HTR-8/SVneo (cell line): ENCODE measurements at regions not wholly inside any gene's neighbourhood (a gene's known extent, or its start where the extent isn't known, plus 50 kb on each side); places are given as distances from the start of the nearest gene placed in this dataset.
"Not testable (repeated sequence)": the region's sequence is repeated elsewhere in the genome, so short reads cannot be mapped to it uniquely, and the experiment has no call there.

Experiments used
- DNase-seq: peaks from one replicate; pipeline ENCODE4 v3.0.0; 2011; ENCODE audit warnings: low spot score, mixed read lengths; ENCODE audit not compliant: insufficient read length
- FAIRE-seq: peaks from 2 replicates; lab custom pipeline; 2011; peaks lifted over from hg19 to GRCh38; lab: Jason Lieb, UNC

- not testable (repeated sequence) for DNase-seq, FAIRE-seq
Measured at GRCh38 chr16:51831034-51831433, 680.0 kb upstream of the SALL1 start.

GRCh38 chr16:51825779-51826178 lies 674.7 kb upstream of the SALL1 start:
- FAIRE-seq (no peak), DNase-seq (no peak)

GRCh38 chr16:51822471-51822870 lies 671.4 kb upstream of the SALL1 start:
- FAIRE-seq (no peak), DNase-seq (no peak)

- FAIRE-seq: no peak
- no peak for DNase-seq
Measured at GRCh38 chr16:51821527-51821926, 670.5 kb upstream of the SALL1 start.

GRCh38 chr16:51820176-51820575 lies 669.1 kb upstream of the SALL1 start:
- FAIRE-seq: no peak
- DNase-seq: no peak

- DNase-seq (peak; percentile 14), FAIRE-seq (no peak)
Measured at GRCh38 chr16:51818342-51818944, 667.4 kb upstream of the SALL1 start.

- FAIRE-seq (no peak), DNase-seq (no peak)
Measured at GRCh38 chr16:51816929-51817328, 665.9 kb upstream of the SALL1 start.

GRCh38 chr16:51815523-51815922 lies 664.5 kb upstream of the SALL1 start:
- FAIRE-seq (no peak), DNase-seq (no peak)

GRCh38 chr16:51814617-51815016 lies 663.5 kb upstream of the SALL1 start:
- FAIRE-seq (no peak), DNase-seq (no peak)

GRCh38 chr16:51813609-51814008 lies 662.5 kb upstream of the SALL1 start:
- FAIRE-seq (no peak), DNase-seq (no peak)

GRCh38 chr16:51812945-51813344 lies 661.9 kb upstream of the SALL1 start:
- DNase-seq (no peak), FAIRE-seq (no peak)

- DNase-seq (no peak), FAIRE-seq (no peak)
Measured at GRCh38 chr16:51807551-51807950, 656.5 kb upstream of the SALL1 start.

- DNase-seq: no peak
- FAIRE-seq: no peak
Measured at GRCh38 chr16:51801635-51802034, 650.6 kb upstream of the SALL1 start.

GRCh38 chr16:51797669-51798259 lies 646.7 kb upstream of the SALL1 start:
- no peak for FAIRE-seq
- no peak for DNase-seq

GRCh38 chr16:51779240-51779639 lies 628.2 kb upstream of the SALL1 start:
- DNase-seq: no peak
- FAIRE-seq: no peak

- DNase-seq (no peak), FAIRE-seq (no peak)
Measured at GRCh38 chr16:51773071-51773890, 622.2 kb upstream of the SALL1 start.

GRCh38 chr16:51766739-51767138 lies 615.7 kb upstream of the SALL1 start:
- no peak for FAIRE-seq
- DNase-seq: no peak

GRCh38 chr16:51763072-51763661 lies 612.1 kb upstream of the SALL1 start:
- no peak for FAIRE-seq
- no peak for DNase-seq

GRCh38 chr16:51762081-51762996 lies 611.3 kb upstream of the SALL1 start:
- FAIRE-seq: no peak
- peak; percentile 41 for DNase-seq

- FAIRE-seq: no peak
- DNase-seq: no peak
Measured at GRCh38 chr16:51761001-51761400, 609.9 kb upstream of the SALL1 start.
